ENCODE measurements at regions not wholly inside any gene's neighbourhood (a gene's known extent, or its start where the extent isn't known, plus 50 kb on each side); places are given as distances from the start of the nearest gene placed in this dataset.

GRCh38 chrX:40313269-40313668 is 215.5 kb upstream of the BCOR start:
- DNase-seq (ENCODE audit: low spot score in 2 of 2) = no peak
- TF ChIP-seq CTCF (IDR thresholded peaks at IDR 0.05) (no peak), POLR2A (IDR thresholded peaks at IDR 0.05) (no peak), EP300 (IDR thresholded peaks at IDR 0.05) (no peak), POLR2AphosphoS5 (IDR thresholded peaks at IDR 0.05) (no peak)
- Histone ChIP-seq H3K27ac (no peak overlapping the region), H3K4me1 (no peaks in the 10 kb centered on the region), H3K36me3 (no peaks in the 10 kb centered on the region), H3K9me3 (no peaks in the 10 kb centered on the region), H3K4me3 (no peak overlapping the region), H3K27me3 (no peaks in the 10 kb centered on the region)
- 89% methylated on average over 4 of the region's 4 CpGs for WGBS

DNA sequence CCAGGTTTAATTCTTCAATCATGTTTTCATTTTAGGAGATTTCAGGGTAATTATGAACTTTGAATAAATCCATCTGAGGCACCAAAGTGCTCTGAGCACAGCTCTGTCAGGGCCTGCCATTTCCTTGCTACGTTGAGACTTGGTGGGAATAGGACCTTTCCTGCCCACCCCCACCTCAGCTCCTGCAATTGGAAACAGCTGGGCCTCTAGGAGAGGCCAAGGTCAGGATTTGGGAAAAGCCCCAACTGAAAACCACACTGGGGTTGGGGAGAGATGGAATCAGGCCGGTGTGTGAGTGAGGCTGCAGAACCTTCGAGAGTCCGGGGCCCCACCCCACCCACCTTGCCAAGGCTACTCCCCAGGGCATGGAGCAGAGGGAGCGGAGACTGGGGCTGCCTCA is 212.7 kb upstream of the BCOR start:
- no peaks in the 10 kb centered on the region for H3K27me3 ChIP-seq
- WGBS = 61% methylated on average over 5 of the region's 5 CpGs

DNA sequence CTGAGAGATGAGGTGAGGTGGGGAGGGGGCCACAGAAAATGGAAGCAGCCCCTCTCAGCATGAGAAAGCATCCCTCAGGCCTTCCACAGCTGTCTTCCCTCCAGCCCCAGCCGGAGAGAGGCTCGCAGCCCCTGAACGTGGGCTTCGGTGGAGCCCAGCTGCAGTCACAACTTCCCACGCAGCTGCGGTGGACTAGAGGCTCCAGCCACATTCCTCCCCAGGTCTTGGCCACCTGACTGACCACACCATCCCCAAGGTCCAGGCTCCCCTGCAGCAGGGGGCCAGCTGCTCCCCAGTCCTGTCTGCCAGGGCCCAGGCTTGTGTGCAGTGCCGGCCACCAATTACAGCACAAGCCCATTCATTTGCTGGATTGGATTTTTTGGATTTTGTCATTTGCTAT is 212.3 kb upstream of the BCOR start:
- no peaks in the 10 kb centered on the region for H3K27me3 ChIP-seq
- no peaks in the 10 kb centered on the region for H3K4me1 ChIP-seq
- H3K9me3 ChIP-seq = no peaks in the 10 kb centered on the region
- H3K4me3 ChIP-seq = no peak overlapping the region
- TF ChIP-seq POLR2A (IDR thresholded peaks at IDR 0.05) (no peak), EP300 (IDR thresholded peaks at IDR 0.05) (no peak), POLR2AphosphoS5 (IDR thresholded peaks at IDR 0.05) (no peak)
- no peak overlapping the region for H3K27ac ChIP-seq
- no peak for DNase-seq (ENCODE audit: low spot score in 2 of 2)
- no peaks in the 10 kb centered on the region for H3K36me3 ChIP-seq
- 70% methylated on average over 7 of the region's 7 CpGs for WGBS

More for the DNA sequence above, 212.7 kb upstream of the BCOR start:
- Histone ChIP-seq H3K9me3 (no peaks in the 10 kb centered on the region), H3K4me3 (no peak overlapping the region), H3K4me1 (no peaks in the 10 kb centered on the region), H3K36me3 (no peaks in the 10 kb centered on the region), H3K27ac (no peak overlapping the region)
- DNase-seq (ENCODE audit: low spot score in 2 of 2) = no peak
- TF ChIP-seq EP300 (IDR thresholded peaks at IDR 0.05) = no peak
- TF ChIP-seq POLR2A (IDR thresholded peaks at IDR 0.05) = no peak
- TF ChIP-seq POLR2AphosphoS5 (IDR thresholded peaks at IDR 0.05) = no peak
- TF ChIP-seq CTCF (IDR thresholded peaks at IDR 0.05) = no peak

GRCh38 chrX:40307871-40308270 is 210.1 kb upstream of the BCOR start:
- no peak for DNase-seq (ENCODE audit: low spot score in 2 of 2)
- H3K4me1 ChIP-seq = no peaks in the 10 kb centered on the region
- TF ChIP-seq CTCF (IDR thresholded peaks at IDR 0.05) (no peak), POLR2AphosphoS5 (IDR thresholded peaks at IDR 0.05) (no peak), POLR2A (IDR thresholded peaks at IDR 0.05) (no peak), EP300 (IDR thresholded peaks at IDR 0.05) (no peak)
- H3K27me3 ChIP-seq = no peaks in the 10 kb centered on the region
- 94% methylated on average over 9 of the region's 13 CpGs for WGBS
- H3K4me3 ChIP-seq = no peak overlapping the region
- H3K36me3 ChIP-seq = no peaks in the 10 kb centered on the region
- H3K9me3 ChIP-seq = no peaks in the 10 kb centered on the region
- no peak overlapping the region for H3K27ac ChIP-seq

- no peaks in the 10 kb centered on the region for H3K4me1 ChIP-seq
- no peaks in the 10 kb centered on the region for H3K27me3 ChIP-seq
- DNase-seq (ENCODE audit: low spot score in 2 of 2) = no peak
- no peaks in the 10 kb centered on the region for H3K9me3 ChIP-seq
- H3K4me3 ChIP-seq = no peak overlapping the region
- no peak overlapping the region for H3K27ac ChIP-seq
- H3K36me3 ChIP-seq = no peaks in the 10 kb centered on the region
- WGBS = 69% methylated on average over 2 of the region's 2 CpGs
- no peak for TF ChIP-seq CTCF (IDR thresholded peaks at IDR 0.05)
- TF ChIP-seq POLR2AphosphoS5 (IDR thresholded peaks at IDR 0.05) = no peak
- no peak for TF ChIP-seq EP300 (IDR thresholded peaks at IDR 0.05)
- TF ChIP-seq POLR2A (IDR thresholded peaks at IDR 0.05) = no peak
Observed at GRCh38 chrX:40304115-40304514, 206.4 kb upstream of the BCOR start.

Measured in suprapubic skin (tissue), 4 donors.